Endodermal cell (in vitro differentiated cells): ENCODE measurements at regions not wholly inside any gene's neighbourhood (a gene's known extent, or its start where the extent isn't known, plus 50 kb on each side); places are given as distances from the start of the nearest gene placed in this dataset.
"Not testable (repeated sequence)": the region's sequence is repeated elsewhere in the genome, so short reads cannot be mapped to it uniquely, and the experiment has no call there.

ENCODE experiments used
- DNase-seq: peaks from one replicate; pipeline ENCODE4 v3.0.0-alpha.2; 2017
- H3K27ac ChIP-seq: 2 replicates; pipeline ENCODE4 v1.5.1; 2013; ENCODE audit warnings: mild to moderate bottlenecking, low read depth, low read length, moderate library complexity
- H3K27me3 ChIP-seq: 2 replicates; pipeline ENCODE4 v1.6.1; 2013; ENCODE audit warnings: mild to moderate bottlenecking, low read length, moderate library complexity; ENCODE audit not compliant: insufficient read depth, control insufficient read depth, poor library complexity, severe bottlenecking
- H3K36me3 ChIP-seq: 2 replicates; pipeline ENCODE4 v1.7.0; 2013; ENCODE audit warnings: mild to moderate bottlenecking, low read length, moderate library complexity; ENCODE audit not compliant: control insufficient read depth, insufficient read depth
- H3K4me1 ChIP-seq: one replicate; pipeline ENCODE4 v1.7.0; 2013; ENCODE audit warnings: low read length; ENCODE audit not compliant: control insufficient read depth, insufficient read depth
- H3K4me3 ChIP-seq: 2 replicates; pipeline ENCODE4 v1.5.1; 2013; ENCODE audit warnings: mild to moderate bottlenecking, low read length, moderate library complexity
- H3K9ac ChIP-seq: 2 replicates; pipeline ENCODE4 v1.6.1; 2013; ENCODE audit warnings: mild to moderate bottlenecking, low read length, moderate library complexity; ENCODE audit not compliant: poor library complexity, severe bottlenecking; ENCODE audit errors: extremely low read depth
- H3K9me3 ChIP-seq: 2 replicates; pipeline ENCODE4 v1.6.1; 2013; ENCODE audit warnings: mild to moderate bottlenecking, low read length, moderate library complexity; ENCODE audit not compliant: control insufficient read depth
- H3K27ac Mint-ChIP-seq: 2 replicates; pipeline ENCODE4 v1.8.0; 2020; ENCODE audit warnings: mixed read lengths
- H3K27me3 Mint-ChIP-seq: 2 replicates; pipeline ENCODE4 v1.8.0; 2021; ENCODE audit warnings: mild to moderate bottlenecking, mixed read lengths; ENCODE audit not compliant: insufficient read depth
- H3K36me3 Mint-ChIP-seq: 2 replicates; pipeline ENCODE4 v1.8.0; 2020; ENCODE audit warnings: low read depth, mixed read lengths
- H3K4me1 Mint-ChIP-seq: 2 replicates; pipeline ENCODE4 v1.8.0; 2020; ENCODE audit warnings: mixed read lengths
- H3K4me3 Mint-ChIP-seq: 2 replicates; pipeline ENCODE4 v1.8.0; 2020; ENCODE audit warnings: mild to moderate bottlenecking, moderate library complexity, mixed read lengths
- H3K9me3 Mint-ChIP-seq: 2 replicates; pipeline ENCODE4 v1.8.0; 2020; ENCODE audit warnings: mild to moderate bottlenecking, mixed read lengths
- CTCF ChIP-seq: fragments of 200-600 bp; sonication (generic); conservative IDR thresholded peaks from 2 replicates; pipeline ENCODE4 v1.5.0; 2021; ENCODE audit warnings: antibody characterized with exemption, mild to moderate bottlenecking
- WGBS, 2 experiments: methylation state at CpG; one replicate each; pipeline versions ENCODE4 v1.1.5 to v1.1.7; 2013; ENCODE audit warnings: missing lambda C conversion rate in 2 of 2, mixed read lengths in 1 of 2; ENCODE audit not compliant: insufficient coverage in 1 of 2, insufficient read length in 1 of 2; 5-methylcytosine and 5-hydroxymethylcytosine counted together

GRCh38 chr11:134853992-134854991 is 442.2 kb upstream of the B3GAT1 start:
- TF ChIP-seq CTCF: no peak
- peak; percentile 63 for DNase-seq
- Mint-ChIP-seq H3K36me3 (no peaks in the 10 kb centered on the region), H3K27ac (peak overlapping the region; percentile 14), H3K9me3 (no peaks in the 10 kb centered on the region), H3K4me1 (peaks cover 20% of the 10 kb centered on the region), H3K4me3 (no peak overlapping the region), H3K27me3 (peaks cover 8% of the 10 kb centered on the region)
- H3K9ac ChIP-seq: no peak overlapping the region
- H3K4me3 ChIP-seq: no peak overlapping the region
- no peaks in the 10 kb centered on the region for H3K9me3 ChIP-seq
- 87 to 89% methylated on average over 6 to 12 of the region's 12 CpGs for WGBS, 2 experiments
- peaks cover 15% of the 10 kb centered on the region for H3K4me1 ChIP-seq
- H3K27ac ChIP-seq: no peak overlapping the region
- no peaks in the 10 kb centered on the region for H3K27me3 ChIP-seq
- H3K36me3 ChIP-seq: no peaks in the 10 kb centered on the region

GRCh38 chr11:134851503-134852224 is 439.6 kb upstream of the B3GAT1 start:
- not testable (repeated sequence) for H3K9me3 ChIP-seq, H3K36me3 ChIP-seq, H3K27ac ChIP-seq, H3K4me3 ChIP-seq, H3K36me3 Mint-ChIP-seq, H3K9ac ChIP-seq, H3K27ac Mint-ChIP-seq, H3K4me3 Mint-ChIP-seq, DNase-seq, H3K9me3 Mint-ChIP-seq, H3K27me3 Mint-ChIP-seq, H3K27me3 ChIP-seq
- H3K4me1 ChIP-seq: peaks cover 15% of the 10 kb centered on the region
- 93% methylated on average over 16 to 21 of the region's 22 CpGs for WGBS, 2 experiments
- peaks cover 20% of the 10 kb centered on the region for H3K4me1 Mint-ChIP-seq

GRCh38 chr11:134850566-134850965 is 438.5 kb upstream of the B3GAT1 start:
- Mint-ChIP-seq H3K27ac (no peak overlapping the region), H3K36me3 (no peaks in the 10 kb centered on the region), H3K4me1 (peaks cover 20% of the 10 kb centered on the region), H3K4me3 (no peak overlapping the region), H3K27me3 (peaks cover 8% of the 10 kb centered on the region), H3K9me3 (no peaks in the 10 kb centered on the region)
- no peak for DNase-seq
- H3K36me3 ChIP-seq: no peaks in the 10 kb centered on the region
- peaks cover 15% of the 10 kb centered on the region for H3K4me1 ChIP-seq
- no peaks in the 10 kb centered on the region for H3K27me3 ChIP-seq
- no peak overlapping the region for H3K9ac ChIP-seq
- 88% methylated on average over 2 of the region's 2 CpGs; no CpG with 5 or more reads in 1 of the 2 experiments for WGBS, 2 experiments
- H3K9me3 ChIP-seq: peaks cover 6% of the 10 kb centered on the region
- no peak overlapping the region for H3K4me3 ChIP-seq
- no peak for TF ChIP-seq CTCF
- no peak overlapping the region for H3K27ac ChIP-seq
